ENCODE measurements at regions not wholly inside any gene's neighbourhood (a gene's known extent, or its start where the extent isn't known, plus 50 kb on each side); places are given as distances from the start of the nearest gene placed in this dataset.
"Not testable (repeated sequence)": the region's sequence is repeated elsewhere in the genome, so short reads cannot be mapped to it uniquely, and the experiment has no call there.

DNA sequence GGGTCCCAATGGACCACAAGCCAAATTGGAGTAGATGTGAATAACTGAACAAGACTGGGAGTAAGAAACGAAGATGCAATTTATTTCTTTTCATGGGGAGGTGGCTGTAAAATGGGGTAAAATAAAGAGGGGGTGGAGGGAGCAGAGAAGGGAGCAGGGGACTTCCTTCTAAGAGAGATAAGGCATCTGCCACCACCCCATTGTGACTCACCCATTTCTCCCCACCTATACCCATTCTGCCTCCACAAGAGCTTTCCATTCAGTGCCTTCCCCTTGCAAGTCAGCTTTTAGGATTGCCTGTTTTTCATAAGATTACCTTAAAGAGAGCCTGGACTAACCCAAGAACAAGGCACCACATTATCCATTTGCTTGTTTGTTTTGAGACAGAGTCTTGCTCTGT, 87.1 kb upstream of the PAX2 start:
- in situ Hi-C loops (cut with HindIII; ENCODE audit: low sequenced_read_pairs): no loop called here
- no peak for DNase-seq (ENCODE audit: low spot score)

GRCh38 chr10:100659361-100660098, 85.9 kb upstream of the PAX2 start:
- in situ Hi-C loops (cut with HindIII; ENCODE audit: low sequenced_read_pairs): no loop called here
- DNase-seq (ENCODE audit: low spot score): no peak

DNA sequence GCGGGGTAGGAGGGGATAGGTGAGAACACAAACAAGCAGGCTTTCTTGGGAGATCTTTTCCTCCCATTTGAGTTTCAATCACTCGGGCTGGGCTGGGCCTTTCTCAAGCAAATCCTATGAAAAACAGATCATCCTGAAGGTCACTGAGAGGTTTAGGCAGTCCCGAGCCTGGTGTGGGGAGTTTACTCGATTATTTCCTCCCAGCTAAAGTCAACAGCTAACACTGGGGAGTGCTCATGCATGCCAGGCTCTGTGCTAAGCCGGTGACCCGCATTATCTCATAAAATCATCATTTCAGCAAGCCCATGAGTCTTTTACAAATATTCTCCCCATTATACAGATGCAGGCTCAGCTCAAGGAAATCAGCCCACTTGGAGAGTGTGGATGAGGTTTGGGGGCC, 85.0 kb upstream of the PAX2 start:
- no peak for DNase-seq (ENCODE audit: low spot score)

GRCh38 chr10:100660945-100661344, 84.4 kb upstream of the PAX2 start:
- in situ Hi-C loops (cut with HindIII; ENCODE audit: low sequenced_read_pairs): no loop called here
- no peak for DNase-seq (ENCODE audit: low spot score)

More for the DNA sequence above, 85.0 kb upstream of the PAX2 start:
- in situ Hi-C loops (cut with HindIII; ENCODE audit: low sequenced_read_pairs): no loop called here

GRCh38 chr10:100661520-100661919, 83.9 kb upstream of the PAX2 start:
- no peak for DNase-seq (ENCODE audit: low spot score)
- in situ Hi-C loops (cut with HindIII; ENCODE audit: low sequenced_read_pairs): no loop called here

DNA sequence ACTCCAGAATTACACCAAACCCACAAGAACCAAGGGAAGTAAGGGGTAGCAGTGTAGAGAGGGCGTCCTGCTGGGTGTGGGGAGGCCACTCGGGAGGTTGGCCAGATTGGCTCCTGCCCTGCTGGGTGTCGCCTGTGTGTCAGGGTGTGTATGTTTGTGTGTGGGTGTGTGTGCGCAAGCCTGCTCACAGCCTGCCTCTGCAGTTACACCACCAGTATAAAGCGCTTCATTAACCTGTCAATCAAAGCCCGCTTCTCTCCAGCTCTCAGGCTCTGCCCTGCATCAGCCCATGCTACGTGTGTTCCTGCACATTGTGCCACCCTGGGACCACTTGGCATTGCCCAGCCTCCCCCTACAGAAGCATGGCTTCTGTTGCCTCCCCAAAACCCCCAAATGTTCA, 83.3 kb upstream of the PAX2 start:
- in situ Hi-C loops (cut with HindIII; ENCODE audit: low sequenced_read_pairs): no loop called here
- DNase-seq (ENCODE audit: low spot score): no peak

GRCh38 chr10:100664316-100665149, 80.8 kb upstream of the PAX2 start:
- in situ Hi-C loops (cut with HindIII; ENCODE audit: low sequenced_read_pairs): no loop called here

DNA sequence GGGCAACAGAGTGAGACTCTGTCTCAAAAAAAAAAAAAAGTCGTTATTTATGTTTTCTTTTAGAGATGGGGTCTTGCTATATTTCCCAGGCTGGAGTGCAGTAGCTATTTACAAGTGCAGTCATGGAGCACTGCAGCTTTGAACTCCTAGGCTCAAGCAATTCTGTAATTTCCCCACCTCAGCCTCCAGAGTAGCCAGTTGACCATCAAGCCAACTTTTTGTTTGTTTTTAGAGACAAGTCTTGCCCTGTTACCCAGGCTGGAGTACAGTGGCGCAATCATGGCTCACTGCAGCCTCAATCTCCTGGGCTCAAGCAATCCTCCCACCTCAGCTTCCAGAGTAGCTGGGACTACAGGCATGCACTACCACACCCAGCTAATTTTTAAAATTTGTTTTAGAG, 78.7 kb upstream of the PAX2 start:
- in situ Hi-C loops (cut with HindIII; ENCODE audit: low sequenced_read_pairs); DNase-seq (ENCODE audit: low spot score): not testable (repeated sequence)

More at GRCh38 chr10:100664316-100665149, 80.8 kb upstream of the PAX2 start:
- no peak for DNase-seq (ENCODE audit: low spot score)

GRCh38 chr10:100669616-100670015, 75.8 kb upstream of the PAX2 start:
- in situ Hi-C loops (cut with HindIII; ENCODE audit: low sequenced_read_pairs): no loop called here
- no peak for DNase-seq (ENCODE audit: low spot score)

GRCh38 chr10:100670368-100670767, 75.0 kb upstream of the PAX2 start:
- no peak for DNase-seq (ENCODE audit: low spot score)
- in situ Hi-C loops (cut with HindIII; ENCODE audit: low sequenced_read_pairs): no loop called here

- in situ Hi-C loops (cut with HindIII; ENCODE audit: low sequenced_read_pairs): no loop called here
- DNase-seq (ENCODE audit: low spot score): no peak
Observed at GRCh38 chr10:100670828-100671479, 74.4 kb upstream of the PAX2 start.

GRCh38 chr10:100672199-100672598, 73.2 kb upstream of the PAX2 start:
- in situ Hi-C loops (cut with HindIII; ENCODE audit: low sequenced_read_pairs): no loop called here
- no peak for DNase-seq (ENCODE audit: low spot score)

GRCh38 chr10:100677290-100677945, 68.0 kb upstream of the PAX2 start:
- in situ Hi-C loops (cut with HindIII; ENCODE audit: low sequenced_read_pairs): no loop called here
- DNase-seq (ENCODE audit: low spot score): no peak

DNA sequence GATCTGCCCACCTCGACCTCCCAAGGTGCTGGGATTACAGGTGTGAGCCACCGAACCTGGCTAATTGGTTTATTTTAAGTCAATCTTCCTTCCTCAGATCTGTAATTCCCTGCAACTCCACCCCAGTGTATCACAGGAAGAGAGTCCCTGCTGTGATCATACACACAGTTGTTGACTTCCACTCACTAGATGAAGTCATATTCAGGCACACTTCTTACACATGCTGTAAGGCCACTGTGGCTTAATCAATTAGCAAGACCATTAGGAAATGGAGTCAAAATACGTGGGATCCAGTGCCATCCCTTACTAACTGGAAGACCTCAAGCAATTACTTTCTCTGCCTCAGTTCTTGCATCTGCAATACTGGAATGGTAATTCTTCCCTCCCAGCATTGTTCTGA, 66.1 kb upstream of the PAX2 start:
- in situ Hi-C loops (cut with HindIII; ENCODE audit: low sequenced_read_pairs): no loop called here
- no peak for DNase-seq (ENCODE audit: low spot score)

DNA sequence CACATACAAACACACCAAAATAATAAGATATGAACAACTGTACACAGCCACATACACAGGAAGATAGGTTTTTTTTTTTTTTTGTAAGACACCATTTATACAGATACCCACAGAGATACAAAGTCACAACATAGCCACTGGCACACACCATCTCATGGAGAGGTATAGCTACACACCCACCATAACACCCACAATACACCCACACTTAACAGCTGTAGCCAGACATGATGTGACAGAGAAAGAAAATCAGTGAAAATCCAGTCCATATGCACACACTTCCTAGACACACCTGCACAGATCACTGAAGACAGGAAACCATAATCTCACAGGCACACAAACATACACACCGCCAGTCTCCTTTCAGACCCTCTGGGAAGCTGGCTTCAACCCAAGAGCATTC, 62.4 kb upstream of the PAX2 start:
- in situ Hi-C loops (cut with HindIII; ENCODE audit: low sequenced_read_pairs): no loop called here
- DNase-seq (ENCODE audit: low spot score): no peak

DNA sequence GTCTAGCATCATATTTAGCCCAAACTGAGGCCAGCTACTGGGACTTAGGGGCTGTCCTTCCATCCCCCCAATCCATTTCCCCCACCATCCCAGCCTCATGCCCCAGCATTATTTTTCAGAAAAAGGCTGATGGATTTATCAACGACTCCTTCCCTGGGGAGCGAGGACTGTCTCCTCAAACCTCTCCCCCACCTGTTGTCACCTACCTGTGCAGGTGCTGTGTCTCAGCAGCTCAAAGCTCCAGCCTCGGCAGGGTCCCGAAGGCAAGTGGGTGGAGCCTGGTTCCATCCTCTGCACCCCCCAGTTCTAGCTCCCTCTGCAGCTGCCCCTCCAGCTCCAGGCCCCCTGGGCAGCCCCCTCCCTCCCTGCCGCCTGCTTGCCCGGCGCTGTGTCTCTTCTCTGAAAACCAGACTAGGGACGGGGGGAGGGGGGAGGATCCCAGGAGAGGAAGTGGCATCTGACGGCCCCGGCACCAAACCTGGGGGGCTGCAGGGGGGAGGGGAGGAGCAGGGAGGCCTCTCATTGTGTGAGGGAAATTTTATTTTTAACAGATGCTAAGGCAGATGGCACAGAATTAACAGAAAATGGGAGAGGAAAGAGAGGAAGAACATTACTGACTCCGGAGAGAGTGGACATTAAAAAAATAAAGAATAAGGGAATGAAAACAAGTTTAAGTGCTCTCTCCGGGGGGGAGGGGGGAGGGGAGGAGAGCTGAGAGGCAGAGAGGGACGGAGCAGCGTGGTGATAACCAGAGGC, 61.7 kb upstream of the PAX2 start:
- in situ Hi-C loops (cut with HindIII; ENCODE audit: low sequenced_read_pairs): no loop called here
- DNase-seq (ENCODE audit: low spot score): no peak

- no peak for DNase-seq (ENCODE audit: low spot score)
- in situ Hi-C loops (cut with HindIII; ENCODE audit: low sequenced_read_pairs): no loop called here
Observed at GRCh38 chr10:100684688-100685235, 60.6 kb upstream of the PAX2 start.

- in situ Hi-C loops (cut with HindIII; ENCODE audit: low sequenced_read_pairs): no loop called here
- no peak for DNase-seq (ENCODE audit: low spot score)
Observed at GRCh38 chr10:100685331-100685730, 60.1 kb upstream of the PAX2 start.
